H9 (cell line): ENCODE measurements at regions not wholly inside any gene's neighbourhood (a gene's known extent, or its start where the extent isn't known, plus 50 kb on each side); places are given as distances from the start of the nearest gene placed in this dataset.

Experiments
- DNase-seq: peaks from one replicate; pipeline ENCODE4 v3.0.0-alpha.2; 2017
- H2AFZ ChIP-seq: one replicate; pipeline ENCODE4 v1.6.1; 2013; ENCODE audit warnings: mild to moderate bottlenecking, low read length, control low read depth, moderate library complexity
- H2AK5ac ChIP-seq: 2 replicates; pipeline ENCODE4 v1.6.1; 2013; ENCODE audit warnings: low read length, control low read depth, mixed read lengths; ENCODE audit not compliant: insufficient read length
- H2BK120ac ChIP-seq: one replicate; pipeline ENCODE4 v1.6.1; 2013; ENCODE audit warnings: low read depth, mild to moderate bottlenecking, low read length, control low read depth, inconsistent platforms; ENCODE audit not compliant: poor library complexity, severe bottlenecking
- H2BK12ac ChIP-seq: 2 replicates; pipeline ENCODE4 v1.6.1; 2013; ENCODE audit warnings: low read length, control low read depth, mixed read lengths, low read depth; ENCODE audit not compliant: insufficient read length
- H2BK15ac ChIP-seq: 2 replicates; pipeline ENCODE4 v1.6.1; 2013; ENCODE audit warnings: low read depth, low read length, control low read depth
- H2BK20ac ChIP-seq: one replicate; pipeline ENCODE4 v1.6.1; 2013; ENCODE audit warnings: low read depth, mild to moderate bottlenecking, low read length, control low read depth, inconsistent platforms; ENCODE audit not compliant: poor library complexity, severe bottlenecking
- H2BK5ac ChIP-seq: 2 replicates; pipeline ENCODE4 v1.6.1; 2013; ENCODE audit warnings: low read length, control low read depth, mixed read lengths; ENCODE audit not compliant: insufficient read length
- H3K14ac ChIP-seq: 2 replicates; pipeline ENCODE4 v1.6.1; 2013; ENCODE audit warnings: low read length, control low read depth; ENCODE audit not compliant: insufficient read depth
- H3K18ac ChIP-seq: 2 replicates; pipeline ENCODE4 v1.6.1; 2013; ENCODE audit warnings: low read depth, mild to moderate bottlenecking, mixed read lengths, low read length, control low read depth; ENCODE audit not compliant: insufficient read length
- H3K23ac ChIP-seq: 2 replicates; pipeline ENCODE4 v1.6.1; 2013; ENCODE audit warnings: low read length, control low read depth, mixed read lengths, low read depth; ENCODE audit not compliant: insufficient read length
- H3K23me2 ChIP-seq: 2 replicates; pipeline ENCODE4 v1.6.1; 2013; ENCODE audit warnings: low read depth, mild to moderate bottlenecking, mixed read lengths, low read length, control low read depth; ENCODE audit not compliant: insufficient read length, poor library complexity, severe bottlenecking
- H3K27ac ChIP-seq: 2 replicates; pipeline ENCODE4 v1.5.1; 2013; ENCODE audit warnings: low read length, control low read depth, mixed read lengths, low read depth; ENCODE audit not compliant: insufficient read length
- H3K27me3 ChIP-seq: 2 replicates; pipeline ENCODE4 v1.6.1; 2013; ENCODE audit warnings: low read length, control low read depth, inconsistent platforms; ENCODE audit not compliant: insufficient read depth
- H3K4ac ChIP-seq: 2 replicates; pipeline ENCODE4 v1.6.1; 2013; ENCODE audit warnings: low read depth, mild to moderate bottlenecking, control low read depth, inconsistent platforms, low read length, moderate library complexity
- H3K4me1 ChIP-seq: 2 replicates; pipeline ENCODE4 v1.6.1; 2013; ENCODE audit warnings: low read length, control low read depth, inconsistent platforms; ENCODE audit not compliant: insufficient read depth
- H3K4me2 ChIP-seq: 2 replicates; pipeline ENCODE4 v1.6.1; 2013; ENCODE audit warnings: low read length, control low read depth, mixed read lengths; ENCODE audit not compliant: insufficient read length, insufficient read depth
- H3K56ac ChIP-seq: 2 replicates; pipeline ENCODE4 v1.6.1; 2013; ENCODE audit warnings: low read depth, mild to moderate bottlenecking, mixed read lengths, low read length, control low read depth; ENCODE audit not compliant: insufficient read length
- H3K79me1 ChIP-seq: 2 replicates; pipeline ENCODE4 v1.6.1; 2013; ENCODE audit warnings: low read depth, mild to moderate bottlenecking, moderate library complexity, low read length, control low read depth, inconsistent platforms; ENCODE audit not compliant: insufficient read depth, poor library complexity, severe bottlenecking
- H3K79me2 ChIP-seq: 2 replicates; pipeline ENCODE4 v1.6.1; 2013; ENCODE audit warnings: low read length, control low read depth, inconsistent platforms; ENCODE audit not compliant: insufficient read depth
- H3K9ac ChIP-seq: 2 replicates; pipeline ENCODE4 v1.6.1; 2013; ENCODE audit warnings: low read length, control low read depth, mixed read lengths; ENCODE audit not compliant: insufficient read length; ENCODE audit errors: extremely low read depth
- H3K9me3 ChIP-seq: one replicate; pipeline ENCODE4 v1.6.1; 2013; ENCODE audit warnings: low read depth, low read length, inconsistent platforms; ENCODE audit not compliant: control insufficient read depth
- H3T11ph ChIP-seq: one replicate; pipeline ENCODE4 v1.6.1; 2013; ENCODE audit warnings: mild to moderate bottlenecking, low read length, control low read depth, inconsistent platforms
- H4K20me1 ChIP-seq: one replicate; pipeline ENCODE4 v1.6.1; 2013; ENCODE audit not compliant: control insufficient read depth, insufficient read length, insufficient read depth
- H4K5ac ChIP-seq: 2 replicates; pipeline ENCODE4 v1.6.1; 2013; ENCODE audit warnings: low read depth, mild to moderate bottlenecking, mixed read lengths, low read length, control low read depth; ENCODE audit not compliant: insufficient read length
- H4K8ac ChIP-seq: replicated peaks from 2 replicates; pipeline ENCODE4 v1.6.1; 2013; ENCODE audit warnings: low read length, control low read depth, mixed read lengths, low read depth; ENCODE audit not compliant: insufficient read length
- H4K91ac ChIP-seq: 2 replicates; pipeline ENCODE4 v1.6.1; 2013; ENCODE audit warnings: low read depth, mild to moderate bottlenecking, moderate library complexity, mixed read lengths, low read length, control low read depth; ENCODE audit not compliant: insufficient read length
- H3K27ac Mint-ChIP-seq, 3 experiments: 2 replicates in 2 of 3; 3 replicates in 1 of 3; pipeline ENCODE4 v1.8.0; 2020 to 2021; ENCODE audit warnings: mixed read lengths in 3 of 3, mild to moderate bottlenecking in 1 of 3, moderate library complexity in 1 of 3
- H3K27me3 Mint-ChIP-seq: 2 replicates; pipeline ENCODE4 v1.8.0; 2021; ENCODE audit warnings: low read depth, mild to moderate bottlenecking, moderate library complexity, mixed read lengths
- H3K36me3 Mint-ChIP-seq, 3 experiments: 2 replicates in 2 of 3; 3 replicates in 1 of 3; pipeline ENCODE4 v1.8.0; 2020 to 2021; ENCODE audit warnings: low read depth in 3 of 3, mixed read lengths in 3 of 3; ENCODE audit not compliant: insufficient read depth in 1 of 3
- H3K4me1 Mint-ChIP-seq, 2 experiments: 2 replicates each; pipeline ENCODE4 v1.8.0; 2020; ENCODE audit warnings: mixed read lengths in 2 of 2
- H3K4me3 Mint-ChIP-seq, 2 experiments: 2 replicates in 1 of 2; 3 replicates in 1 of 2; pipeline ENCODE4 v1.8.0; 2020 to 2021; ENCODE audit warnings: mild to moderate bottlenecking in 2 of 2, mixed read lengths in 2 of 2, moderate library complexity in 1 of 2
- H3K9me3 Mint-ChIP-seq, 2 experiments: 2 replicates in 1 of 2; 3 replicates in 1 of 2; pipeline ENCODE4 v1.8.0; 2020; ENCODE audit warnings: mild to moderate bottlenecking in 2 of 2, mixed read lengths in 2 of 2, moderate library complexity in 1 of 2
- CTCF ChIP-seq: fragments of 200-600 bp; sonication (generic); conservative IDR thresholded peaks from 3 replicates; pipeline ENCODE4 v1.8.0; 2021; ENCODE audit warnings: antibody characterized with exemption, mild to moderate bottlenecking
- WGBS: extraction: QIAGEN DNeasy Blood & Tissue Kit; methylation state at CpG from one replicate; pipeline ENCODE4 v1.1.7; 2013; ENCODE audit warnings: missing lambda C conversion rate, low lambda C conversion rate, mixed read lengths; ENCODE audit not compliant: insufficient read length; ENCODE audit errors: extremely low coverage; 5-methylcytosine and 5-hydroxymethylcytosine counted together

GRCh38 chr3:5358911-5359310 is 171.4 kb downstream of the EDEM1 start:
- Mint-ChIP-seq H3K27me3 (no peaks in the 10 kb centered on the region), H3K27ac (no peak overlapping the region), H3K9me3 (peaks cover 3 to 6% of the 10 kb centered on the region in 2 experiments), H3K36me3 (0 out of 7 replicates have a peak, but pooled peaks cover 0 to 4% (median 0%) of the 10 kb centered on the region in 3 experiments), H3K4me3 (no peak overlapping the region), H3K4me1 (no peaks in the 10 kb centered on the region)
- Histone ChIP-seq H2AFZ (no peak overlapping the region), H3K23me2 (no peaks in the 10 kb centered on the region), H3K79me1 (no peaks in the 10 kb centered on the region), H4K8ac (no peak overlapping the region), H3K27ac (no peak overlapping the region), H2BK120ac (no peak overlapping the region), H3K9me3 (no peaks in the 10 kb centered on the region), H4K91ac (no peak overlapping the region), H3T11ph (no peak overlapping the region), H3K18ac (no peak overlapping the region), H2BK5ac (no peak overlapping the region), H4K20me1 (no peaks in the 10 kb centered on the region), H3K27me3 (no peaks in the 10 kb centered on the region; the same call in 1 of the 2 replicates), H3K14ac (no peak overlapping the region), H3K4ac (no peak overlapping the region), H2BK15ac (no peak overlapping the region), H3K79me2 (no peaks in the 10 kb centered on the region), H3K23ac (no peak overlapping the region), H3K56ac (no peak overlapping the region), H3K4me1 (no peaks in the 10 kb centered on the region), H2BK12ac (no peak overlapping the region), H2BK20ac (no peak overlapping the region), H2AK5ac (no peak overlapping the region), H3K9ac (no peak overlapping the region), H3K4me2 (no peak overlapping the region), H4K5ac (no peak overlapping the region)
- no peak for TF ChIP-seq CTCF
- WGBS, result no CpG with 5 or more reads among the region's 1 CpG
- no peak for DNase-seq
